ENCODE measurements at regions not wholly inside any gene's neighbourhood (a gene's known extent, or its start where the extent isn't known, plus 50 kb on each side); places are given as distances from the start of the nearest gene placed in this dataset.
"Not testable (repeated sequence)": the region's sequence is repeated elsewhere in the genome, so short reads cannot be mapped to it uniquely, and the experiment has no call there.

DNA sequence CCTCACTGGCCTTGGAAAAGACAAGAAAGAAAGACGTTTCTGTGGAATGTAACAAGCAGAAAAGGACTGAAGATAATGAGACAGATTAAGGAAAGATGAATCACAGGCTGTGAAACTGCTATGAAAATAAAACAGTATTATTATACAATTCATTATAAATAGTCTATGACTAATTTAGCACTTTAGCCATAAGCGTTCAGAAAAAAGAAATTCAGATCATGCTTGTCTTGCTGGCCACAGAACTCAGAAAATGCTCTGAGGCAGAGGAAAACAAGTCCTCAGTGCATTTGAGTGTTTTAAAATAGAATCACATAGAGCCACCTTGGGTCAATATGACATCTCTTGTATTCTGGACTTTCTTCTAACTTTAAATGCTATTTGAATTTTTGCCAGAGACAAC is 65.9 kb upstream of the NBPF26 start:
- intact Hi-C loops (cut with micrococcal nuclease; ENCODE audit: unreplicated experiment); H3K27me3 ChIP-seq (replicated peaks; ENCODE audit: control insufficient read depth, insufficient read depth, low read length); H3K4me3 Mint-ChIP-seq (ENCODE audit: unreplicated experiment); H3K4me3 ChIP-seq (ENCODE audit: low read depth, low read length); H3K9me3 ChIP-seq; H3K27me3 Mint-ChIP-seq (ENCODE audit: insufficient read depth, unreplicated experiment); H3K4me1 Mint-ChIP-seq (ENCODE audit: low read depth, unreplicated experiment); CTCF ChIA-PET; H3K4me1 ChIP-seq; H3K36me3 ChIP-seq (ENCODE audit: control insufficient read depth, insufficient read depth, low read length); BruUV-seq (replicated peaks); DNase-seq; H3K9me3 Mint-ChIP-seq (ENCODE audit: unreplicated experiment); H3K27ac Mint-ChIP-seq (ENCODE audit: unreplicated experiment); POLR2A ChIA-PET; H3K36me3 Mint-ChIP-seq (ENCODE audit: insufficient read depth, unreplicated experiment): not testable (repeated sequence)

- H3K9me3 ChIP-seq; H3K4me3 Mint-ChIP-seq (ENCODE audit: unreplicated experiment); POLR2A ChIA-PET; H3K4me1 Mint-ChIP-seq (ENCODE audit: low read depth, unreplicated experiment); H3K27me3 ChIP-seq (replicated peaks; ENCODE audit: control insufficient read depth, insufficient read depth, low read length); H3K36me3 Mint-ChIP-seq (ENCODE audit: insufficient read depth, unreplicated experiment); BruUV-seq (replicated peaks); H3K27me3 Mint-ChIP-seq (ENCODE audit: insufficient read depth, unreplicated experiment); CTCF ChIA-PET; DNase-seq; H3K36me3 ChIP-seq (ENCODE audit: control insufficient read depth, insufficient read depth, low read length); H3K4me1 ChIP-seq; H3K4me3 ChIP-seq (ENCODE audit: low read depth, low read length); H3K27ac Mint-ChIP-seq (ENCODE audit: unreplicated experiment); intact Hi-C loops (cut with micrococcal nuclease; ENCODE audit: unreplicated experiment); H3K9me3 Mint-ChIP-seq (ENCODE audit: unreplicated experiment): not testable (repeated sequence)
Measured at GRCh38 chr1:120658622-120659021, 65.1 kb upstream of the NBPF26 start.

DNA sequence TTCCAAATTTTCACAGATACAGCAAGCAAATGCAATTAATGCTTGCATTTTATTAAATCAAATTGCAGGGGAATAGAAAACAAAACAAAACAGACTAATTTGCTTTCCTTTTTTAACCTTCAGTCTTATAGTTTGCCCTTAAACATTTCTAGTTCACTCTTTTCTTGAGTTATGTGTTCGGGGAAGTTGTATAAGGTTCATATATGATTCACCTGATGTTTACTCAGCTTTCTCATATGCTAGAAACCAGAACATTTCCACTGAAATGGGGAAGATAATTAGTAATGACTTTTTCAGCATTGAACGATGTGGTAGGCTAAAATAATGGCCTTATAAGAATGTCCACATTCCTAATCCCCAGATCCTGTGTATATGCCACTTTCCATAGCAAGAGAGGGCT is 64.6 kb upstream of the NBPF26 start:
- POLR2A ChIA-PET; H3K4me1 Mint-ChIP-seq (ENCODE audit: low read depth, unreplicated experiment); H3K9me3 ChIP-seq: not testable (repeated sequence)

GRCh38 chr1:120664376-120665249 is 59.1 kb upstream of the NBPF26 start:
- intact Hi-C loops (cut with micrococcal nuclease; ENCODE audit: unreplicated experiment); H3K27me3 ChIP-seq (replicated peaks; ENCODE audit: control insufficient read depth, insufficient read depth, low read length); POLR2A ChIA-PET; H3K4me1 Mint-ChIP-seq (ENCODE audit: low read depth, unreplicated experiment); H3K4me1 ChIP-seq; H3K36me3 ChIP-seq (ENCODE audit: control insufficient read depth, insufficient read depth, low read length); CTCF ChIA-PET; H3K36me3 Mint-ChIP-seq (ENCODE audit: insufficient read depth, unreplicated experiment); H3K4me3 ChIP-seq (ENCODE audit: low read depth, low read length); H3K9me3 ChIP-seq; H3K27ac Mint-ChIP-seq (ENCODE audit: unreplicated experiment); BruUV-seq (replicated peaks); DNase-seq; H3K9me3 Mint-ChIP-seq (ENCODE audit: unreplicated experiment); H3K27me3 Mint-ChIP-seq (ENCODE audit: insufficient read depth, unreplicated experiment): not testable (repeated sequence)
- H3K4me3 Mint-ChIP-seq (ENCODE audit: unreplicated experiment), result peak overlapping the region; percentile 72

More for the DNA sequence above, 64.6 kb upstream of the NBPF26 start:
- H3K4me3 Mint-ChIP-seq (ENCODE audit: unreplicated experiment); H3K27me3 Mint-ChIP-seq (ENCODE audit: insufficient read depth, unreplicated experiment); BruUV-seq (replicated peaks); H3K27ac Mint-ChIP-seq (ENCODE audit: unreplicated experiment); H3K4me3 ChIP-seq (ENCODE audit: low read depth, low read length); H3K27me3 ChIP-seq (replicated peaks; ENCODE audit: control insufficient read depth, insufficient read depth, low read length); DNase-seq; H3K4me1 ChIP-seq; CTCF ChIA-PET; H3K9me3 Mint-ChIP-seq (ENCODE audit: unreplicated experiment); H3K36me3 Mint-ChIP-seq (ENCODE audit: insufficient read depth, unreplicated experiment); H3K36me3 ChIP-seq (ENCODE audit: control insufficient read depth, insufficient read depth, low read length); intact Hi-C loops (cut with micrococcal nuclease; ENCODE audit: unreplicated experiment): not testable (repeated sequence)

- H3K9me3 ChIP-seq; intact Hi-C loops (cut with micrococcal nuclease; ENCODE audit: unreplicated experiment); H3K4me1 Mint-ChIP-seq (ENCODE audit: low read depth, unreplicated experiment); H3K9me3 Mint-ChIP-seq (ENCODE audit: unreplicated experiment); POLR2A ChIA-PET; H3K27me3 Mint-ChIP-seq (ENCODE audit: insufficient read depth, unreplicated experiment); CTCF ChIA-PET; BruUV-seq (replicated peaks); H3K4me1 ChIP-seq; H3K27me3 ChIP-seq (replicated peaks; ENCODE audit: control insufficient read depth, insufficient read depth, low read length); H3K27ac Mint-ChIP-seq (ENCODE audit: unreplicated experiment); H3K36me3 Mint-ChIP-seq (ENCODE audit: insufficient read depth, unreplicated experiment); H3K36me3 ChIP-seq (ENCODE audit: control insufficient read depth, insufficient read depth, low read length); H3K4me3 ChIP-seq (ENCODE audit: low read depth, low read length): not testable (repeated sequence)
- DNase-seq, result peak in 1 of 2 experiments; percentile 4
- peak overlapping the region; percentile 72 for H3K4me3 Mint-ChIP-seq (ENCODE audit: unreplicated experiment)
Measured at GRCh38 chr1:120665250-120665577, 58.5 kb upstream of the NBPF26 start.

GRCh38 chr1:120668187-120668586 is 55.6 kb upstream of the NBPF26 start:
- H3K4me3 ChIP-seq (ENCODE audit: low read depth, low read length); H3K4me3 Mint-ChIP-seq (ENCODE audit: unreplicated experiment); H3K27me3 Mint-ChIP-seq (ENCODE audit: insufficient read depth, unreplicated experiment); DNase-seq; POLR2A ChIA-PET; H3K9me3 Mint-ChIP-seq (ENCODE audit: unreplicated experiment); H3K27ac Mint-ChIP-seq (ENCODE audit: unreplicated experiment); H3K27me3 ChIP-seq (replicated peaks; ENCODE audit: control insufficient read depth, insufficient read depth, low read length); CTCF ChIA-PET; intact Hi-C loops (cut with micrococcal nuclease; ENCODE audit: unreplicated experiment); H3K4me1 Mint-ChIP-seq (ENCODE audit: low read depth, unreplicated experiment); H3K36me3 ChIP-seq (ENCODE audit: control insufficient read depth, insufficient read depth, low read length); H3K4me1 ChIP-seq; H3K36me3 Mint-ChIP-seq (ENCODE audit: insufficient read depth, unreplicated experiment); H3K9me3 ChIP-seq; BruUV-seq (replicated peaks): not testable (repeated sequence)

Measured in Caco-2 (cell line).